ENCODE measurements at regions not wholly inside any gene's neighbourhood (a gene's known extent, or its start where the extent isn't known, plus 50 kb on each side); places are given as distances from the start of the nearest gene placed in this dataset.

- Mint-ChIP-seq H3K4me1 (ENCODE audit: insufficient read depth, unreplicated experiment) (no peaks in the 10 kb centered on the region), H3K9me3 (ENCODE audit: unreplicated experiment) (peaks cover 8% of the 10 kb centered on the region), H3K4me3 (ENCODE audit: unreplicated experiment) (no peak overlapping the region), H3K27ac (ENCODE audit: low read depth, unreplicated experiment) (no peak overlapping the region), H3K27me3 (ENCODE audit: insufficient read depth, unreplicated experiment) (peaks cover 8% of the 10 kb centered on the region), H3K36me3 (ENCODE audit: insufficient read depth, unreplicated experiment) (no peaks in the 10 kb centered on the region)
- no TSS peak for BruUV-seq (replicated peaks)
- POLR2A ChIA-PET, result no interaction called here
- intact Hi-C loops (cut with micrococcal nuclease), result no loop called here
- TF ChIP-seq, protein P1, sequence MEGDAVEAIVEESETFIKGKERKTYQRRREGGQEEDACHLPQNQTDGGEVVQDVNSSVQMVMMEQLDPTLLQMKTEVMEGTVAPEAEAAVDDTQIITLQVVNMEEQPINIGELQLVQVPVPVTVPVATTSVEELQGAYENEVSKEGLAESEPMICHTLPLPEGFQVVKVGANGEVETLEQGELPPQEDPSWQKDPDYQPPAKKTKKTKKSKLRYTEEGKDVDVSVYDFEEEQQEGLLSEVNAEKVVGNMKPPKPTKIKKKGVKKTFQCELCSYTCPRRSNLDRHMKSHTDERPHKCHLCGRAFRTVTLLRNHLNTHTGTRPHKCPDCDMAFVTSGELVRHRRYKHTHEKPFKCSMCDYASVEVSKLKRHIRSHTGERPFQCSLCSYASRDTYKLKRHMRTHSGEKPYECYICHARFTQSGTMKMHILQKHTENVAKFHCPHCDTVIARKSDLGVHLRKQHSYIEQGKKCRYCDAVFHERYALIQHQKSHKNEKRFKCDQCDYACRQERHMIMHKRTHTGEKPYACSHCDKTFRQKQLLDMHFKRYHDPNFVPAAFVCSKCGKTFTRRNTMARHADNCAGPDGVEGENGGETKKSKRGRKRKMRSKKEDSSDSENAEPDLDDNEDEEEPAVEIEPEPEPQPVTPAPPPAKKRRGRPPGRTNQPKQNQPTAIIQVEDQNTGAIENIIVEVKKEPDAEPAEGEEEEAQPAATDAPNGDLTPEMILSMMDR (IDR thresholded peaks at IDR 0.05; ENCODE audit: unreplicated experiment), result no peak
- CTCF ChIA-PET, result no interaction called here
- no peak for DNase-seq (ENCODE audit: unreplicated experiment)
These were observed 174.4 kb upstream of the APCDD1 start for GRCh38 chr18:10279905-10280644.

DNA sequence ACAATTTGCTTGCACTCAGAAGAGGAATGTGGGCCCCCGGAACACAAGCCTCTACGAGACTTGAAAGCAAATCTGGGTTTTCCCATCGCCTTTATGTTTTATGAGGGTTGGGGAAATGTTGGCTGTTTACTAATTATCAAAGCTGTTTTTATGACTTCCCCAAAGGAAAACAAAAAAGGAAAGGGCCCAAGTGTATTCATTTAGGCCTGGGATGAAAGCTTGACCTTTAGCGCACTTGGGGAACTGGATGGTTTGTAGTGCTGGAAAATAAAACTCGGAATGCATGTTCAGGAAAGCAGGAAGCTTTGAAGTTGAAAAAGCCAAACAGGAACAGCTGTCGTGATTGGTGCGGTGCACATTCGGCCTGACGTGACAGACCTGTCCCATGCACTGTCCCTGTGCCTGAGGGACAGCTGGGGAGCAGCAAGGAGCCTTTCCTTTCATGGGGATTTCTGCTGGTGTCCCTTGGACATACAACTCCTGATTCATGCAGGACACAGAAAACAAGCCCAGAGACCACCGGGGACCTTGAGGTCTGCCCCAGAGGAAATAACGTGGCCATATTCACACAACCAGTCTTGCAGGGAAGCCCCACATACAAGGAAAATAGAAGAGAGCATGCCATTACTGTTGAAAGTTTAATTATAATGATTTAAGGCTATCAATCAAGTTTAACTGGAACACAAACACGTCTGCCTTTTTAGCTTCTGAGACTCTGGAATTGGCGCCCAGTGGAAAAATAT lies 169.7 kb upstream of the APCDD1 start:
- TF ChIP-seq, protein P1 (IDR thresholded peaks at IDR 0.05; ENCODE audit: unreplicated experiment), result no peak
- H3K9me3 Mint-ChIP-seq (ENCODE audit: unreplicated experiment), result peaks cover 15% of the 10 kb centered on the region
- DNase-seq (ENCODE audit: unreplicated experiment), result no peak
- H3K4me1 Mint-ChIP-seq (ENCODE audit: insufficient read depth, unreplicated experiment), result peaks cover 9% of the 10 kb centered on the region
- no TSS peak for BruUV-seq (replicated peaks)
- no peak overlapping the region for H3K4me3 Mint-ChIP-seq (ENCODE audit: unreplicated experiment)
- no peaks in the 10 kb centered on the region for H3K36me3 Mint-ChIP-seq (ENCODE audit: insufficient read depth, unreplicated experiment)
- no peaks in the 10 kb centered on the region for H3K27me3 Mint-ChIP-seq (ENCODE audit: insufficient read depth, unreplicated experiment)
- ChIA-PET CTCF (no interaction called here), POLR2A (interaction anchor here (0.7 kb wide), 1 partner anchor 744 kb away, joined by 3 read pairs; no protein-coding TSS in a partner anchor)
- H3K27ac Mint-ChIP-seq (ENCODE audit: low read depth, unreplicated experiment), result no peak overlapping the region
- intact Hi-C loops (cut with micrococcal nuclease), result no loop called here

DNA sequence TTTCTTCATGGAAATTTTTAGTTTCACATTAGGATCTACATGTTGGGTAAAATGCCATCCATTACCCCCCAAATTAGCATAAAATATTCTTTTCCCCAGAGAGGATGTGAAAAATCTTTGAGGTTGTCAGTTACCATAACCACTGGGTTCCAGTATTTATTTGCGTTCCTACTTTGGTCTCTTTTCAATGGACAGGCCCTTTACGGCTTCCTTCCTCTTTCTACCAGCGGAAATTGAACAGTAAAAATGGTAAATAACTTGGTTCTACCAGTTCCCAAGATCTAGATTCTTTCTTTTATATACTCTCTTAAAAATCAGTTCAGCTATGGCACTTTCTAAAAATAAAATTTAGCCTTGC lies 169.2 kb upstream of the APCDD1 start:
- peaks cover 9% of the 10 kb centered on the region for H3K4me1 Mint-ChIP-seq (ENCODE audit: insufficient read depth, unreplicated experiment)
- POLR2A ChIA-PET, result no interaction called here
- intact Hi-C loops (cut with micrococcal nuclease), result no loop called here
- TF ChIP-seq, protein P1 (IDR thresholded peaks at IDR 0.05; ENCODE audit: unreplicated experiment), result no peak
- no peak for DNase-seq (ENCODE audit: unreplicated experiment)
- H3K4me3 Mint-ChIP-seq (ENCODE audit: unreplicated experiment), result no peak overlapping the region
- peaks cover 15% of the 10 kb centered on the region for H3K9me3 Mint-ChIP-seq (ENCODE audit: unreplicated experiment)
- no peaks in the 10 kb centered on the region for H3K27me3 Mint-ChIP-seq (ENCODE audit: insufficient read depth, unreplicated experiment)
- H3K27ac Mint-ChIP-seq (ENCODE audit: low read depth, unreplicated experiment), result no peak overlapping the region
- CTCF ChIA-PET, result no interaction called here
- BruUV-seq (replicated peaks), result no TSS peak
- H3K36me3 Mint-ChIP-seq (ENCODE audit: insufficient read depth, unreplicated experiment), result no peaks in the 10 kb centered on the region

GRCh38 chr18:10286580-10287150 lies 167.8 kb upstream of the APCDD1 start:
- H3K4me1 Mint-ChIP-seq (ENCODE audit: insufficient read depth, unreplicated experiment), result peaks cover 9% of the 10 kb centered on the region
- H3K27me3 Mint-ChIP-seq (ENCODE audit: insufficient read depth, unreplicated experiment), result no peaks in the 10 kb centered on the region
- POLR2A ChIA-PET, result interaction anchor here (1.0 kb wide), 2 partner anchors 9 to 126 kb away, joined by 3 read pairs; no protein-coding TSS in a partner anchor

More at GRCh38 chr18:10286580-10287150, 167.8 kb upstream of the APCDD1 start:
- H3K9me3 Mint-ChIP-seq (ENCODE audit: unreplicated experiment), result peaks cover 15% of the 10 kb centered on the region
- CTCF ChIA-PET, result no interaction called here
- no peak for DNase-seq (ENCODE audit: unreplicated experiment)
- no TSS peak for BruUV-seq (replicated peaks)
- H3K36me3 Mint-ChIP-seq (ENCODE audit: insufficient read depth, unreplicated experiment), result no peaks in the 10 kb centered on the region
- H3K27ac Mint-ChIP-seq (ENCODE audit: low read depth, unreplicated experiment), result no peak overlapping the region
- intact Hi-C loops (cut with micrococcal nuclease), result no loop called here
- no peak overlapping the region for H3K4me3 Mint-ChIP-seq (ENCODE audit: unreplicated experiment)
- TF ChIP-seq, protein P1 (IDR thresholded peaks at IDR 0.05; ENCODE audit: unreplicated experiment), result no peak
